ENCODE measurements at regions not wholly inside any gene's neighbourhood (a gene's known extent, or its start where the extent isn't known, plus 50 kb on each side); places are given as distances from the start of the nearest gene placed in this dataset.

- no peak for TF ChIP-seq CTCF (IDR thresholded peaks at IDR 0.05; ENCODE audit: low read depth, low read length, poor library complexity, severe bottlenecking)
- no peak for TF ChIP-seq EZH2phosphoT487 (IDR thresholded peaks at IDR 0.05; ENCODE audit: borderline replicate concordance, low read length)
Measured at GRCh38 chr5:33179301-33179700, 261.5 kb upstream of the TARS1 start.

Measured in DOHH2 (cell line).